Endothelial cell (in vitro differentiated cells): ENCODE measurements at regions not wholly inside any gene's neighbourhood (a gene's known extent, or its start where the extent isn't known, plus 50 kb on each side); places are given as distances from the start of the nearest gene placed in this dataset.

Experiments
- DNase-seq: peaks from one replicate; pipeline ENCODE4 v3.0.0; 2021; ENCODE audit warnings: low spot score
- H3K27ac Mint-ChIP-seq: one replicate; pipeline ENCODE4 v1.8.0; 2021; ENCODE audit warnings: mixed read lengths, inconsistent platforms; ENCODE audit not compliant: unreplicated experiment
- H3K27me3 Mint-ChIP-seq: one replicate; pipeline ENCODE4 v1.8.0; 2021; ENCODE audit warnings: mild to moderate bottlenecking, moderate library complexity, mixed read lengths, inconsistent platforms; ENCODE audit not compliant: unreplicated experiment
- H3K36me3 Mint-ChIP-seq: one replicate; pipeline ENCODE4 v1.8.0; 2021; ENCODE audit warnings: mild to moderate bottlenecking, low read depth, mixed read lengths, inconsistent platforms; ENCODE audit not compliant: unreplicated experiment
- H3K4me1 Mint-ChIP-seq: one replicate; pipeline ENCODE4 v1.8.0; 2021; ENCODE audit warnings: mild to moderate bottlenecking, mixed read lengths, inconsistent platforms; ENCODE audit not compliant: unreplicated experiment
- H3K4me3 Mint-ChIP-seq: one replicate; pipeline ENCODE4 v1.8.0; 2021; ENCODE audit warnings: mild to moderate bottlenecking, mixed read lengths, inconsistent platforms; ENCODE audit not compliant: unreplicated experiment
- H3K9me3 Mint-ChIP-seq: one replicate; pipeline ENCODE4 v1.8.0; 2021; ENCODE audit warnings: mixed read lengths, inconsistent platforms; ENCODE audit not compliant: unreplicated experiment
- CTCF ChIP-seq: fragments of 200-600 bp; sonication (generic); IDR thresholded peaks from one replicate; pipeline ENCODE4 v1.5.0; 2021; ENCODE audit warnings: antibody characterized with exemption; ENCODE audit not compliant: unreplicated experiment

GRCh38 chr2:183608747-183609146, 484.5 kb downstream of the NUP35 start:
- peaks cover 2% of the 10 kb centered on the region for H3K27me3 Mint-ChIP-seq

GRCh38 chr2:183610724-183611123, 486.5 kb downstream of the NUP35 start:
- no peak for TF ChIP-seq CTCF
- no peak for DNase-seq
- Mint-ChIP-seq H3K27me3 (peaks cover 2% of the 10 kb centered on the region), H3K9me3 (no peaks in the 10 kb centered on the region), H3K4me3 (no peak overlapping the region), H3K4me1 (no peaks in the 10 kb centered on the region), H3K27ac (no peak overlapping the region), H3K36me3 (no peaks in the 10 kb centered on the region)

More at GRCh38 chr2:183608747-183609146, 484.5 kb downstream of the NUP35 start:
- Mint-ChIP-seq H3K36me3 (no peaks in the 10 kb centered on the region), H3K4me3 (no peak overlapping the region), H3K27ac (no peak overlapping the region), H3K4me1 (no peaks in the 10 kb centered on the region), H3K9me3 (no peaks in the 10 kb centered on the region)
- DNase-seq: no peak
- no peak for TF ChIP-seq CTCF

GRCh38 chr2:183614799-183615435, 490.7 kb downstream of the NUP35 start:
- H3K4me1 Mint-ChIP-seq: no peaks in the 10 kb centered on the region
- peaks cover 7% of the 10 kb centered on the region for H3K9me3 Mint-ChIP-seq
- no peak for DNase-seq
- H3K27me3 Mint-ChIP-seq: peaks cover 2% of the 10 kb centered on the region
- TF ChIP-seq CTCF: no peak
- H3K27ac Mint-ChIP-seq: no peak overlapping the region
- H3K36me3 Mint-ChIP-seq: no peaks in the 10 kb centered on the region
- H3K4me3 Mint-ChIP-seq: no peak overlapping the region

- no peaks in the 10 kb centered on the region for H3K27me3 Mint-ChIP-seq
- no peak overlapping the region for H3K4me3 Mint-ChIP-seq
- peaks cover 3% of the 10 kb centered on the region for H3K36me3 Mint-ChIP-seq
- no peak for TF ChIP-seq CTCF
- H3K27ac Mint-ChIP-seq: no peak overlapping the region
- no peak for DNase-seq
- no peaks in the 10 kb centered on the region for H3K4me1 Mint-ChIP-seq
- H3K9me3 Mint-ChIP-seq: peaks cover 7% of the 10 kb centered on the region
These were observed 499.0 kb downstream of the NUP35 start for GRCh38 chr2:183623227-183623626.

- Mint-ChIP-seq H3K9me3 (no peaks in the 10 kb centered on the region), H3K27ac (no peak overlapping the region), H3K4me3 (no peak overlapping the region), H3K27me3 (no peaks in the 10 kb centered on the region), H3K4me1 (no peaks in the 10 kb centered on the region), H3K36me3 (no peaks in the 10 kb centered on the region)
- TF ChIP-seq CTCF: no peak
- no peak for DNase-seq
These were observed 506.7 kb downstream of the NUP35 start for GRCh38 chr2:183630964-183631363.
